ENCODE measurements at regions not wholly inside any gene's neighbourhood (a gene's known extent, or its start where the extent isn't known, plus 50 kb on each side); places are given as distances from the start of the nearest gene placed in this dataset.
A peak's percentile ranks its signal among the peaks of the same experiment; 100 is the strongest.

DNA sequence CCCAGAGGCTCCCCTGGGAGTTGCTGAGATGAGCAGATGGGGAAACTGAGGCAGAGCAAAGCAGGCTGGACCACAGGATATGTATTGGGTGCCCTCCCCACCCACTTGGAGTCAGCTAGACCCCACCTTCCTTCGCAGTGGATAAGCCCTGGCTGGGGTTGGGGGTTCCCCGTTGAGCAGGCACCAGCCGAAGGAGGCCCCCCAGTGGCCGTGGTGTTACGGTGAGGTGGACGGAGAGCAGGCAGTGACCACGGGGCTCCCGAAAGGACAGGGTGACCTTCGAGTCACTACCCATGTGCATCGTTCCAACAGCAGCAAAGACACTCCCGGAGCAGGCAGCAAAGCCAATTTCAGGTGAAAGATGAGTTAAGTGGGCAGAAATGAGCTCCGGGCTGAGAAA lies 62.4 kb upstream of the ADGRE5 start:
- intact Hi-C loops (cut with micrococcal nuclease; ENCODE audit: unreplicated experiment) (no loop called here), in situ Hi-C loops (cut with HindIII; ENCODE audit: extremely low pct_ligation_motif_present, low pct_unique_long_range_greater_than_20kb) (no loop called here)
- H3K4me2 ChIP-seq (ENCODE audit: low read depth, low read length): no peak overlapping the region
- ChIA-PET POLR2A (no interaction called here), CTCF (ENCODE audit: low intra/inter-chr PET ratio, low total read pairs) (no interaction called here)
- H3K27ac ChIP-seq (ENCODE audit: extremely low read length, insufficient read depth, low read length): no peak overlapping the region
- FAIRE-seq (no peak), ATAC-seq (peak; percentile 84), DNase-seq (ENCODE audit: low spot score) (no peak)
- no peaks in the 10 kb centered on the region for H4K20me1 ChIP-seq (ENCODE audit: insufficient read depth, low read length)
- peaks cover 0 to 2% of the 10 kb centered on the region in 2 experiments; a peak in 1 of 5 replicates for H3K27me3 ChIP-seq (ENCODE audit: control insufficient read depth in 1 of 2, insufficient read depth in 2 of 2, low read length in 2 of 2)
- TF ChIP-seq ZMYM3 (CRISPR knock-in tag; IDR thresholded peaks at IDR 0.05) (0 out of 2 replicates have a peak, but pooled peaks have one; percentile 17), STAG1 (CRISPR knock-in tag; IDR thresholded peaks at IDR 0.05) (peak; percentile 53), SALL1 (CRISPR knock-in tag; IDR thresholded peaks at IDR 0.05) (peak; percentile 11; the same call in 1 of the 2 replicates), ELF3 (CRISPR knock-in tag; IDR thresholded peaks at IDR 0.05) (no peak), PHB2 (IDR thresholded peaks at IDR 0.05; ENCODE audit: partially characterized antibody) (no peak)
- TF ChIP-seq, protein P1, sequence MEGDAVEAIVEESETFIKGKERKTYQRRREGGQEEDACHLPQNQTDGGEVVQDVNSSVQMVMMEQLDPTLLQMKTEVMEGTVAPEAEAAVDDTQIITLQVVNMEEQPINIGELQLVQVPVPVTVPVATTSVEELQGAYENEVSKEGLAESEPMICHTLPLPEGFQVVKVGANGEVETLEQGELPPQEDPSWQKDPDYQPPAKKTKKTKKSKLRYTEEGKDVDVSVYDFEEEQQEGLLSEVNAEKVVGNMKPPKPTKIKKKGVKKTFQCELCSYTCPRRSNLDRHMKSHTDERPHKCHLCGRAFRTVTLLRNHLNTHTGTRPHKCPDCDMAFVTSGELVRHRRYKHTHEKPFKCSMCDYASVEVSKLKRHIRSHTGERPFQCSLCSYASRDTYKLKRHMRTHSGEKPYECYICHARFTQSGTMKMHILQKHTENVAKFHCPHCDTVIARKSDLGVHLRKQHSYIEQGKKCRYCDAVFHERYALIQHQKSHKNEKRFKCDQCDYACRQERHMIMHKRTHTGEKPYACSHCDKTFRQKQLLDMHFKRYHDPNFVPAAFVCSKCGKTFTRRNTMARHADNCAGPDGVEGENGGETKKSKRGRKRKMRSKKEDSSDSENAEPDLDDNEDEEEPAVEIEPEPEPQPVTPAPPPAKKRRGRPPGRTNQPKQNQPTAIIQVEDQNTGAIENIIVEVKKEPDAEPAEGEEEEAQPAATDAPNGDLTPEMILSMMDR (CRISPR knock-in tag; IDR thresholded peaks at IDR 0.05): peak; percentile 69
- TF ChIP-seq, protein P2, sequence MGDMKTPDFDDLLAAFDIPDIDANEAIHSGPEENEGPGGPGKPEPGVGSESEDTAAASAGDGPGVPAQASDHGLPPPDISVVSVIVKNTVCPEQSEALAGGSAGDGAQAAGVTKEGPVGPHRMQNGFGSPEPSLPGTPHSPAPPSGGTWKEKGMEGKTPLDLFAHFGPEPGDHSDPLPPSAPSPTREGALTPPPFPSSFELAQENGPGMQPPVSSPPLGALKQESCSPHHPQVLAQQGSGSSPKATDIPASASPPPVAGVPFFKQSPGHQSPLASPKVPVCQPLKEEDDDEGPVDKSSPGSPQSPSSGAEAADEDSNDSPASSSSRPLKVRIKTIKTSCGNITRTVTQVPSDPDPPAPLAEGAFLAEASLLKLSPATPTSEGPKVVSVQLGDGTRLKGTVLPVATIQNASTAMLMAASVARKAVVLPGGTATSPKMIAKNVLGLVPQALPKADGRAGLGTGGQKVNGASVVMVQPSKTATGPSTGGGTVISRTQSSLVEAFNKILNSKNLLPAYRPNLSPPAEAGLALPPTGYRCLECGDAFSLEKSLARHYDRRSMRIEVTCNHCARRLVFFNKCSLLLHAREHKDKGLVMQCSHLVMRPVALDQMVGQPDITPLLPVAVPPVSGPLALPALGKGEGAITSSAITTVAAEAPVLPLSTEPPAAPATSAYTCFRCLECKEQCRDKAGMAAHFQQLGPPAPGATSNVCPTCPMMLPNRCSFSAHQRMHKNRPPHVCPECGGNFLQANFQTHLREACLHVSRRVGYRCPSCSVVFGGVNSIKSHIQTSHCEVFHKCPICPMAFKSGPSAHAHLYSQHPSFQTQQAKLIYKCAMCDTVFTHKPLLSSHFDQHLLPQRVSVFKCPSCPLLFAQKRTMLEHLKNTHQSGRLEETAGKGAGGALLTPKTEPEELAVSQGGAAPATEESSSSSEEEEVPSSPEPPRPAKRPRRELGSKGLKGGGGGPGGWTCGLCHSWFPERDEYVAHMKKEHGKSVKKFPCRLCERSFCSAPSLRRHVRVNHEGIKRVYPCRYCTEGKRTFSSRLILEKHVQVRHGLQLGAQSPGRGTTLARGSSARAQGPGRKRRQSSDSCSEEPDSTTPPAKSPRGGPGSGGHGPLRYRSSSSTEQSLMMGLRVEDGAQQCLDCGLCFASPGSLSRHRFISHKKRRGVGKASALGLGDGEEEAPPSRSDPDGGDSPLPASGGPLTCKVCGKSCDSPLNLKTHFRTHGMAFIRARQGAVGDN (CRISPR knock-in tag; IDR thresholded peaks at IDR 0.05): 0 out of 2 replicates have a peak, but pooled peaks have one; percentile 13
- TF ChIP-seq, protein P3, sequence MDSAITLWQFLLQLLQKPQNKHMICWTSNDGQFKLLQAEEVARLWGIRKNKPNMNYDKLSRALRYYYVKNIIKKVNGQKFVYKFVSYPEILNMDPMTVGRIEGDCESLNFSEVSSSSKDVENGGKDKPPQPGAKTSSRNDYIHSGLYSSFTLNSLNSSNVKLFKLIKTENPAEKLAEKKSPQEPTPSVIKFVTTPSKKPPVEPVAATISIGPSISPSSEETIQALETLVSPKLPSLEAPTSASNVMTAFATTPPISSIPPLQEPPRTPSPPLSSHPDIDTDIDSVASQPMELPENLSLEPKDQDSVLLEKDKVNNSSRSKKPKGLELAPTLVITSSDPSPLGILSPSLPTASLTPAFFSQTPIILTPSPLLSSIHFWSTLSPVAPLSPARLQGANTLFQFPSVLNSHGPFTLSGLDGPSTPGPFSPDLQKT (CRISPR knock-in tag; IDR thresholded peaks at IDR 0.05; ENCODE audit: borderline replicate concordance): no peak
- H3K4me3 ChIP-seq (replicated peaks in 1 of 3; ENCODE audit: insufficient read depth in 1 of 3, low read depth in 2 of 3, low read length in 3 of 3): no peak overlapping the region
- no peaks in the 10 kb centered on the region for H3K36me3 ChIP-seq (replicated peaks in 1 of 2; ENCODE audit: control insufficient read depth in 1 of 2, insufficient read depth in 2 of 2, low read length in 2 of 2)
- no peaks in the 10 kb centered on the region for H3K4me1 ChIP-seq (ENCODE audit: insufficient read depth, low read length)
- no TSS peak for BruUV-seq (replicated peaks)
- H3K9ac ChIP-seq (ENCODE audit: insufficient read depth, low read depth, low read length): no peak overlapping the region
- no peak overlapping the region for H2AFZ ChIP-seq (ENCODE audit: low read length)
- H3K79me2 ChIP-seq (ENCODE audit: insufficient read depth, low read length): no peaks in the 10 kb centered on the region
- no peaks in the 10 kb centered on the region for H3K9me3 ChIP-seq (ENCODE audit: low read length)
- WGBS (ENCODE audit: low lambda C conversion rate): 2% methylated on average over 12 of the region's 12 CpGs
